ENCODE measurements at regions not wholly inside any gene's neighbourhood (a gene's known extent, or its start where the extent isn't known, plus 50 kb on each side); places are given as distances from the start of the nearest gene placed in this dataset.

- TF ChIP-seq CTCF (IDR thresholded peaks at IDR 0.05) (peak; percentile 61), ZFX (IDR thresholded peaks at IDR 0.05; ENCODE audit: borderline replicate concordance) (no peak)
- H3K27ac ChIP-seq, result no peak overlapping the region
These were observed 594.6 kb downstream of the ADCYAP1 start for GRCh38 chr18:1499265-1499664.

GRCh38 chr18:1503847-1504246 lies 599.2 kb downstream of the ADCYAP1 start:
- TF ChIP-seq CTCF (IDR thresholded peaks at IDR 0.05) (no peak), ZFX (IDR thresholded peaks at IDR 0.05; ENCODE audit: borderline replicate concordance) (no peak)
- H3K27ac ChIP-seq, result no peak overlapping the region

GRCh38 chr18:1505856-1506255 lies 601.2 kb downstream of the ADCYAP1 start:
- no peak for TF ChIP-seq CTCF (IDR thresholded peaks at IDR 0.05)
- no peak for TF ChIP-seq ZFX (IDR thresholded peaks at IDR 0.05; ENCODE audit: borderline replicate concordance)
- H3K27ac ChIP-seq, result no peak overlapping the region

GRCh38 chr18:1510542-1511179 lies 606.0 kb downstream of the ADCYAP1 start:
- TF ChIP-seq CTCF (IDR thresholded peaks at IDR 0.05) (no peak), ZFX (IDR thresholded peaks at IDR 0.05; ENCODE audit: borderline replicate concordance) (no peak)
- H3K27ac ChIP-seq, result no peak overlapping the region

GRCh38 chr18:1511619-1512311 lies 607.1 kb downstream of the ADCYAP1 start:
- TF ChIP-seq ZFX (IDR thresholded peaks at IDR 0.05; ENCODE audit: borderline replicate concordance), result no peak
- no peak overlapping the region for H3K27ac ChIP-seq

- TF ChIP-seq CTCF (IDR thresholded peaks at IDR 0.05) (peak; percentile 16; the same call in 1 of the 2 replicates), ZFX (IDR thresholded peaks at IDR 0.05; ENCODE audit: borderline replicate concordance) (no peak)
- H3K27ac ChIP-seq, result no peak overlapping the region
These were observed 608.8 kb downstream of the ADCYAP1 start for GRCh38 chr18:1513519-1513918.

- H3K27ac ChIP-seq, result peak overlapping the region; percentile 60; the same call in 1 of the 2 replicates
These were observed 617.0 kb downstream of the ADCYAP1 start for GRCh38 chr18:1521588-1522248.

- H3K27ac ChIP-seq, result peak overlapping the region; percentile 60; the same call in 1 of the 2 replicates
- TF ChIP-seq CTCF (IDR thresholded peaks at IDR 0.05) (no peak), ZFX (IDR thresholded peaks at IDR 0.05; ENCODE audit: borderline replicate concordance) (no peak)
These were observed 617.6 kb downstream of the ADCYAP1 start for GRCh38 chr18:1522249-1522615.

Data from 22Rv1 (cell line).